Natural killer cell treated with Interleukin-12 subunit alpha and Interleukin-12 subunit beta and Interleukin-15 and Interleukin-18, amount 100 ng/mL, for 72 hours (primary cell): ENCODE measurements at regions not wholly inside any gene's neighbourhood (a gene's known extent, or its start where the extent isn't known, plus 50 kb on each side); places are given as distances from the start of the nearest gene placed in this dataset.
"Not testable (repeated sequence)": the region's sequence is repeated elsewhere in the genome, so short reads cannot be mapped to it uniquely, and the experiment has no call there.

Source experiments
- ATAC-seq, 2 donors: fragments of 150-1000 bp; cut with Tn5 transposase in 1 of 2; sonication (Bioruptor Pico), chemical (Tn5 transposase) in 1 of 2; 2 replicates each; pipeline ENCODE4 v1.10.0; 2021
- DNase-seq: peaks from one replicate; pipeline ENCODE4 v3.0.0; 2022; ENCODE audit warnings: low spot score
- H3K27ac Mint-ChIP-seq, 2 donors: 1 replicate in 1 of 2; 2 replicates in 1 of 2; pipeline ENCODE4 v1.8.0; 2022; ENCODE audit warnings: mixed read lengths in 2 of 2, mild to moderate bottlenecking in 1 of 2, moderate library complexity in 1 of 2
- H3K27me3 Mint-ChIP-seq, 2 donors: 1 replicate in 1 of 2; 2 replicates in 1 of 2; pipeline ENCODE4 v1.8.0; 2022; ENCODE audit warnings: mixed read lengths in 2 of 2
- H3K36me3 Mint-ChIP-seq: one replicate; pipeline ENCODE4 v1.8.0; 2022; ENCODE audit warnings: mixed read lengths
- H3K4me1 Mint-ChIP-seq, 2 donors: 1 replicate in 1 of 2; 2 replicates in 1 of 2; pipeline ENCODE4 v1.8.0; 2022; ENCODE audit warnings: low read depth in 2 of 2, mixed read lengths in 2 of 2, mild to moderate bottlenecking in 1 of 2
- H3K4me3 Mint-ChIP-seq: one replicate; pipeline ENCODE4 v1.8.0; 2022; ENCODE audit warnings: mixed read lengths
- H3K9me3 Mint-ChIP-seq: 2 replicates; pipeline ENCODE4 v1.8.0; 2022; ENCODE audit warnings: mixed read lengths

GRCh38 chr6:142633317-142633716, 311.7 kb downstream of the HIVEP2 start:
- Mint-ChIP-seq H3K4me3 (no peak overlapping the region), H3K27me3 (peaks cover 0 to under 1% of the 10 kb centered on the region in 2 donors), H3K27ac (no peak overlapping the region), H3K36me3 (no peaks in the 10 kb centered on the region), H3K4me1 (no peaks in the 10 kb centered on the region), H3K9me3 (no peaks in the 10 kb centered on the region)
- DNase-seq (no peak), ATAC-seq (no peak)

GRCh38 chr6:142635130-142635529, 309.8 kb downstream of the HIVEP2 start:
- Mint-ChIP-seq H3K36me3 (no peaks in the 10 kb centered on the region), H3K27ac (no peak overlapping the region), H3K9me3 (no peaks in the 10 kb centered on the region), H3K27me3 (peaks cover 2 to 17% of the 10 kb centered on the region in 2 donors), H3K4me1 (no peaks in the 10 kb centered on the region), H3K4me3 (no peak overlapping the region)
- DNase-seq (no peak), ATAC-seq (no peak)

- no peak overlapping the region for H3K27ac Mint-ChIP-seq
- H3K9me3 Mint-ChIP-seq = no peaks in the 10 kb centered on the region
Observed at GRCh38 chr6:142637624-142638351, 307.2 kb downstream of the HIVEP2 start.

GRCh38 chr6:142642651-142643050, 302.3 kb downstream of the HIVEP2 start:
- ATAC-seq = no peak
- no peaks in the 10 kb centered on the region for H3K9me3 Mint-ChIP-seq
- H3K36me3 Mint-ChIP-seq = no peaks in the 10 kb centered on the region

More at GRCh38 chr6:142637624-142638351, 307.2 kb downstream of the HIVEP2 start:
- Mint-ChIP-seq H3K4me1 (no peaks in the 10 kb centered on the region), H3K4me3 (no peak overlapping the region), H3K27me3 (peaks cover 4 to 17% of the 10 kb centered on the region in 2 donors), H3K36me3 (no peaks in the 10 kb centered on the region)
- no peak for ATAC-seq
- no peak for DNase-seq

GRCh38 chr6:142644866-142645265, 300.1 kb downstream of the HIVEP2 start:
- Mint-ChIP-seq H3K36me3 (no peaks in the 10 kb centered on the region), H3K4me3 (no peak overlapping the region), H3K4me1 (no peaks in the 10 kb centered on the region), H3K27me3 (peaks cover 17 to 34% of the 10 kb centered on the region in 2 donors), H3K9me3 (no peaks in the 10 kb centered on the region), H3K27ac (no peak overlapping the region)
- ATAC-seq (no peak), DNase-seq (no peak)

More at GRCh38 chr6:142642651-142643050, 302.3 kb downstream of the HIVEP2 start:
- H3K27ac Mint-ChIP-seq = no peak overlapping the region
- no peak for DNase-seq
- H3K4me3 Mint-ChIP-seq = no peak overlapping the region
- peaks cover 9 to 34% of the 10 kb centered on the region in 2 donors for H3K27me3 Mint-ChIP-seq
- no peaks in the 10 kb centered on the region for H3K4me1 Mint-ChIP-seq

- H3K36me3 Mint-ChIP-seq = no peaks in the 10 kb centered on the region
- H3K27me3 Mint-ChIP-seq = peaks cover 17 to 34% of the 10 kb centered on the region in 2 donors
- no peak for ATAC-seq
- H3K27ac Mint-ChIP-seq = no peak overlapping the region
- H3K4me1 Mint-ChIP-seq = no peaks in the 10 kb centered on the region
- DNase-seq = no peak
- no peaks in the 10 kb centered on the region for H3K9me3 Mint-ChIP-seq
- H3K4me3 Mint-ChIP-seq = no peak overlapping the region
Observed at GRCh38 chr6:142645663-142646062, 299.3 kb downstream of the HIVEP2 start.

GRCh38 chr6:142647449-142648035, 297.4 kb downstream of the HIVEP2 start:
- DNase-seq (no peak), ATAC-seq (no peak)
- H3K27ac Mint-ChIP-seq = no peak overlapping the region
- H3K9me3 Mint-ChIP-seq = no peaks in the 10 kb centered on the region
- peaks cover 15 to 35% of the 10 kb centered on the region in 2 donors for H3K27me3 Mint-ChIP-seq
- no peaks in the 10 kb centered on the region for H3K4me1 Mint-ChIP-seq
- no peak overlapping the region for H3K4me3 Mint-ChIP-seq
- H3K36me3 Mint-ChIP-seq = no peaks in the 10 kb centered on the region

GRCh38 chr6:142648036-142648451, 296.9 kb downstream of the HIVEP2 start:
- DNase-seq (no peak), ATAC-seq (no peak)
- Mint-ChIP-seq H3K27ac (no peak overlapping the region), H3K36me3 (no peaks in the 10 kb centered on the region), H3K9me3 (no peaks in the 10 kb centered on the region), H3K4me3 (no peak overlapping the region), H3K27me3 (peaks cover 19 to 40% of the 10 kb centered on the region in 2 donors), H3K4me1 (no peaks in the 10 kb centered on the region)

- no peak for ATAC-seq
- Mint-ChIP-seq H3K36me3 (no peaks in the 10 kb centered on the region), H3K9me3 (no peaks in the 10 kb centered on the region), H3K4me3 (no peak overlapping the region), H3K27me3 (peaks cover 20 to 43% of the 10 kb centered on the region in 2 donors), H3K27ac (no peak overlapping the region), H3K4me1 (no peaks in the 10 kb centered on the region)
- no peak for DNase-seq
Observed at GRCh38 chr6:142648526-142648925, 296.4 kb downstream of the HIVEP2 start.

- not testable (repeated sequence) for H3K4me1 Mint-ChIP-seq, ATAC-seq, H3K4me3 Mint-ChIP-seq, DNase-seq, H3K27ac Mint-ChIP-seq, H3K36me3 Mint-ChIP-seq, H3K9me3 Mint-ChIP-seq
- peaks cover 21 to 43% of the 10 kb centered on the region in 2 donors for H3K27me3 Mint-ChIP-seq
Observed at GRCh38 chr6:142649438-142650234, 295.3 kb downstream of the HIVEP2 start.

- H3K27ac Mint-ChIP-seq = no peak overlapping the region
- no peaks in the 10 kb centered on the region for H3K36me3 Mint-ChIP-seq
- H3K9me3 Mint-ChIP-seq = no peaks in the 10 kb centered on the region
- DNase-seq (no peak), ATAC-seq (no peak)
- H3K4me1 Mint-ChIP-seq = no peaks in the 10 kb centered on the region
- H3K27me3 Mint-ChIP-seq = peaks cover 25 to 48% of the 10 kb centered on the region in 2 donors
- no peak overlapping the region for H3K4me3 Mint-ChIP-seq
Observed at GRCh38 chr6:142651384-142651783, 293.6 kb downstream of the HIVEP2 start.

- Mint-ChIP-seq H3K36me3 (no peaks in the 10 kb centered on the region), H3K4me3 (no peak overlapping the region), H3K4me1 (no peaks in the 10 kb centered on the region), H3K9me3 (no peaks in the 10 kb centered on the region), H3K27me3 (peaks cover 23 to 53% of the 10 kb centered on the region in 2 donors), H3K27ac (no peak overlapping the region)
- DNase-seq = no peak
- ATAC-seq = no peak
Observed at GRCh38 chr6:142653710-142654420, 291.1 kb downstream of the HIVEP2 start.

- ATAC-seq (no peak), DNase-seq (no peak)
- Mint-ChIP-seq H3K4me3 (no peak overlapping the region), H3K9me3 (peaks cover 8% of the 10 kb centered on the region), H3K27ac (no peak overlapping the region), H3K36me3 (peaks cover 4% of the 10 kb centered on the region), H3K27me3 (peaks cover 23 to 40% of the 10 kb centered on the region in 2 donors), H3K4me1 (no peaks in the 10 kb centered on the region)
Observed at GRCh38 chr6:142659661-142660060, 285.3 kb downstream of the HIVEP2 start.
